ENCODE measurements at regions not wholly inside any gene's neighbourhood (a gene's known extent, or its start where the extent isn't known, plus 50 kb on each side); places are given as distances from the start of the nearest gene placed in this dataset.
"Not testable (repeated sequence)": the region's sequence is repeated elsewhere in the genome, so short reads cannot be mapped to it uniquely, and the experiment has no call there.

DNA sequence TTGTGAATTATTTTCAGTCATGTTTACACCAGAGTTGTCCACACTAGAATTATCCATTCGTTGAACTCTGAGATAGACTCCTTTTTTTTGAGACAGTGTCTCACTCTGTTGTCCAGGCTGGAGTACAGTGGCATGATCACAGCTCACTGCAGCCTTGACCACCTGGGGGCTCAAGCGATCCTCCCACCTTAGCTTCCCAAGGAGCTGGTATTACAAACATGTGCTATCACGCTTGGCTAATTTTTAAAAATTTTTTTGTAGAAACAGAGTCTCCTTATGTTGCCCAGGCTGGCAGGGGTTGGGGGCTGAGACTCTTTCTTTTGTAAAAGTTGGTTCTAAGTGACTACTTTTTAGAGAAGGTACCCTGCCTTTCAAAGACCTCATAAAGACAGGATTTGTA is 2887.2 kb downstream of the RPIA start:
- not testable (repeated sequence) for TF ChIP-seq EP300, CTCF (IDR thresholded peaks at IDR 0.05)
